Activated CD4-positive, alpha-beta T cell treated with anti-CD3 and anti-CD28 coated beads, Interleukin-10, Interleukin-2, amounts not matched to agents 100 ng/mL and 50 ng/mL, durations not matched to agents 16 hours and 8 hours (primary cell): ENCODE measurements at regions not wholly inside any gene's neighbourhood (a gene's known extent, or its start where the extent isn't known, plus 50 kb on each side); places are given as distances from the start of the nearest gene placed in this dataset.
"Not testable (repeated sequence)": the region's sequence is repeated elsewhere in the genome, so short reads cannot be mapped to it uniquely, and the experiment has no call there.

Experiments used
- DNase-seq: peaks from one replicate; pipeline ENCODE4 v3.0.0-alpha.2; 2020

GRCh38 chr6:99808992-99809391 lies 185.0 kb downstream of the MCHR2 start:
- no peak for DNase-seq

GRCh38 chr6:99810295-99810694 lies 183.7 kb downstream of the MCHR2 start:
- no peak for DNase-seq

GRCh38 chr6:99810942-99811620 lies 182.9 kb downstream of the MCHR2 start:
- no peak for DNase-seq

GRCh38 chr6:99811636-99812035 lies 182.4 kb downstream of the MCHR2 start:
- no peak for DNase-seq

- no peak for DNase-seq
These were observed 180.5 kb downstream of the MCHR2 start for GRCh38 chr6:99813565-99813964.

- DNase-seq = no peak
These were observed 179.6 kb downstream of the MCHR2 start for GRCh38 chr6:99814230-99814928.

GRCh38 chr6:99816795-99817194 lies 177.2 kb downstream of the MCHR2 start:
- no peak for DNase-seq

GRCh38 chr6:99818161-99818560 lies 175.9 kb downstream of the MCHR2 start:
- no peak for DNase-seq

GRCh38 chr6:99819853-99820252 lies 174.2 kb downstream of the MCHR2 start:
- no peak for DNase-seq

GRCh38 chr6:99821164-99821563 lies 172.9 kb downstream of the MCHR2 start:
- DNase-seq = no peak

GRCh38 chr6:99822741-99823512 lies 171.1 kb downstream of the MCHR2 start:
- peak; percentile 11 for DNase-seq

- DNase-seq = not testable (repeated sequence)
These were observed 170.3 kb downstream of the MCHR2 start for GRCh38 chr6:99823513-99824235.

- no peak for DNase-seq
These were observed 161.0 kb downstream of the MCHR2 start for GRCh38 chr6:99833034-99833433.

- no peak for DNase-seq
These were observed 157.6 kb downstream of the MCHR2 start for GRCh38 chr6:99836471-99836870.

- no peak for DNase-seq
These were observed 155.4 kb downstream of the MCHR2 start for GRCh38 chr6:99838607-99839006.

- no peak for DNase-seq
These were observed 152.7 kb downstream of the MCHR2 start for GRCh38 chr6:99841297-99841696.

GRCh38 chr6:99846006-99846405 lies 148.0 kb downstream of the MCHR2 start:
- DNase-seq = no peak

- DNase-seq = no peak
These were observed 143.2 kb downstream of the MCHR2 start for GRCh38 chr6:99850841-99851240.

- DNase-seq = no peak
These were observed 142.0 kb downstream of the MCHR2 start for GRCh38 chr6:99852031-99852430.

GRCh38 chr6:99867026-99867425 lies 127.0 kb downstream of the MCHR2 start:
- no peak for DNase-seq

GRCh38 chr6:99868074-99868702 lies 125.8 kb downstream of the MCHR2 start:
- DNase-seq = peak; percentile 70
